B cell (primary cell): ENCODE measurements at regions not wholly inside any gene's neighbourhood (a gene's known extent, or its start where the extent isn't known, plus 50 kb on each side); places are given as distances from the start of the nearest gene placed in this dataset.

Experiments used
- ATAC-seq: fragments of 200-7000 bp; cut with Tn5 transposase; one replicate; pipeline ENCODE4 v1.10.0; 2021; ENCODE audit warnings: low read depth, mild to moderate bottlenecking, moderate number of reproducible peaks, moderate library complexity
- CTCF ChIA-PET: fragments of 350-600 bp; sonication (Branson Sonifier 250); formaldehyde crosslinking; loops from one replicate; lab custom pipeline; 2021; ENCODE audit warnings: antibody characterized with exemption, inconsistent platforms; lab: Charles Lee
- POLR2A ChIA-PET: fragments of 350-600 bp; sonication (Branson Sonifier 250); formaldehyde crosslinking; loops from one replicate; lab custom pipeline; 2021; ENCODE audit warnings: antibody characterized with exemption; lab: Charles Lee
- DNase-seq: peaks from one replicate; pipeline ENCODE4 v3.0.0; 2013
- H2AFZ ChIP-seq: 2 replicates; pipeline ENCODE4 v1.6.1; 2012; ENCODE audit warnings: mild to moderate bottlenecking, low read depth, low read length; ENCODE audit not compliant: insufficient read depth, poor library complexity, severe bottlenecking
- H3K27ac ChIP-seq, 2 donors: 1 replicate in 1 of 2; 2 replicates in 1 of 2; pipeline ENCODE4 v1.5.1; 2012 to 2013; ENCODE audit warnings: low read length in 2 of 2, mild to moderate bottlenecking in 2 of 2, moderate library complexity in 1 of 2
- H3K27me3 ChIP-seq, 4 experiments: fragments of 200-600 bp in 1 of 4; sonication (generic) in 1 of 4; replicated peaks in 1 of 4; 1 replicate in 2 of 4; 2 replicates in 2 of 4; pipeline versions ENCODE4 v1.6.1 to v1.7.0; 2013 to 2016; ENCODE audit warnings: low read length in 3 of 4, mild to moderate bottlenecking in 2 of 4, mixed read lengths in 1 of 4, moderate library complexity in 1 of 4; ENCODE audit not compliant: insufficient read depth in 4 of 4, control insufficient read depth in 3 of 4; ENCODE audit errors: control extremely low read depth in 1 of 4
- H3K36me3 ChIP-seq, 2 experiments: replicated peaks in 1 of 2; 1 replicate in 1 of 2; 2 replicates in 1 of 2; pipeline versions ENCODE4 v1.6.1 to v1.7.1; 2013; ENCODE audit warnings: low read length in 1 of 2; ENCODE audit not compliant: insufficient read depth in 2 of 2, control insufficient read depth in 1 of 2; ENCODE audit errors: control extremely low read depth in 1 of 2, extremely low read depth in 1 of 2
- H3K4me1 ChIP-seq, 2 donors: fragments of 200-600 bp in 1 of 2; sonication (generic) in 1 of 2; 1 replicate in 1 of 2; 2 replicates in 1 of 2; pipeline versions ENCODE4 v1.5.1 to v1.6.1; 2013 to 2017; ENCODE audit warnings: low read length in 2 of 2; ENCODE audit not compliant: control insufficient read depth in 2 of 2, insufficient read depth in 2 of 2
- H3K4me2 ChIP-seq: replicated peaks from 2 replicates; pipeline ENCODE3; 2012; ENCODE audit warnings: mild to moderate bottlenecking, low read depth, low read length; ENCODE audit not compliant: poor library complexity, severe bottlenecking
- H3K4me3 ChIP-seq, 5 experiments: fragments of 200-600 bp in 1 of 5; sonication (generic) in 1 of 5; 1 replicate in 3 of 5; 2 replicates in 2 of 5; pipeline versions ENCODE4 v1.5.1 to v1.7.0; 2011 to 2016; ENCODE audit warnings: low read length in 4 of 5, mild to moderate bottlenecking in 4 of 5, low read depth in 2 of 5, control low read depth in 1 of 5, moderate library complexity in 1 of 5; ENCODE audit not compliant: insufficient read depth in 1 of 5; ENCODE audit errors: control extremely low read depth in 1 of 5, extremely low read depth in 1 of 5
- H3K79me2 ChIP-seq: fragments of 200-600 bp; sonication (generic); one replicate; pipeline ENCODE4 v1.6.0; 2016; ENCODE audit warnings: low read length; ENCODE audit not compliant: control insufficient read depth, insufficient read depth
- H3K9ac ChIP-seq: fragments of 200-600 bp; sonication (generic); 2 replicates; pipeline ENCODE4 v1.6.1; 2017; ENCODE audit warnings: mild to moderate bottlenecking, low read length, moderate library complexity
- H3K9me3 ChIP-seq, 3 donors: one replicate each; pipeline versions ENCODE4 v1.6.1 to v1.7.1; 2013; ENCODE audit warnings: low read length in 2 of 3; ENCODE audit not compliant: control insufficient read depth in 2 of 3, insufficient read depth in 1 of 3; ENCODE audit errors: control extremely low read depth in 1 of 3
- H4K20me1 ChIP-seq: 2 replicates; pipeline ENCODE4 v1.6.0; 2012; ENCODE audit warnings: mild to moderate bottlenecking, low read length; ENCODE audit not compliant: insufficient read depth, control insufficient read depth, poor library complexity, severe bottlenecking
- H3K27ac Mint-ChIP-seq: one replicate; pipeline ENCODE4 v1.8.0; 2021; ENCODE audit warnings: mixed read lengths
- H3K27me3 Mint-ChIP-seq: one replicate; pipeline ENCODE4 v1.8.0; 2021; ENCODE audit warnings: mixed read lengths
- H3K4me1 Mint-ChIP-seq: one replicate; pipeline ENCODE4 v1.8.0; 2021; ENCODE audit warnings: mixed read lengths
- H3K4me3 Mint-ChIP-seq: one replicate; pipeline ENCODE4 v1.8.0; 2021; ENCODE audit warnings: mixed read lengths
- H3K9me3 Mint-ChIP-seq: one replicate; pipeline ENCODE4 v1.8.0; 2022; ENCODE audit warnings: mixed read lengths; ENCODE audit not compliant: insufficient read depth
- EZH2 ChIP-seq: IDR thresholded peaks from 2 replicates; pipeline ENCODE4 v1.6.1; 2012; ENCODE audit warnings: borderline replicate concordance, low read depth, mild to moderate bottlenecking, moderate library complexity, low read length; ENCODE audit not compliant: insufficient read depth, poor library complexity, severe bottlenecking
- WGBS: methylation state at CpG from one replicate; pipeline ENCODE4 v1.1.5; 2013; ENCODE audit warnings: missing lambda C conversion rate; ENCODE audit not compliant: insufficient coverage; 5-methylcytosine and 5-hydroxymethylcytosine counted together
- intact Hi-C: fragments of 100-400 bp; cut with micrococcal nuclease; formaldehyde crosslinking; loops from one replicate; pipeline ENCODE4 v1.10.0; 2022
- TF ChIP-seq, protein P1 (sequence below): fragments of 200-600 bp; IDR thresholded peaks from one replicate; pipeline ENCODE4 v1.8.0; 2022; ENCODE audit warnings: antibody characterized with exemption, mild to moderate bottlenecking

DNA sequence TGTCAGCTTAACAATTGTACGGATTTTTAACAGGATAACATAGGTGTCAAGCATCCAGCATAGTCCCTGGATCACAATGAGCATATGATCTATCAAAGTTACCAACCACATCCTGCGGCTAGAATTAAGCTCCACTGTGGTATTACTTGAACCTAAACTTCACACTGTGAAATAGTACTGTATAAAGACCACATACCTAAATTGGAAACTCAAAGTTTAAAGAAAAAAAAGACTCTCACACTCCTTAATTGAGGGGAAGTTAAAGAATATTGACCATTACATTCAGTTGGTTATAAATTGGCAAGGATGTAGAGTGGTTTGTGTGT is 133.0 kb upstream of the PZP start:
- no peaks in the 10 kb centered on the region for H3K4me1 Mint-ChIP-seq
- H3K79me2 ChIP-seq = no peaks in the 10 kb centered on the region
- no peak overlapping the region for H3K9ac ChIP-seq
- H4K20me1 ChIP-seq = no peaks in the 10 kb centered on the region
- WGBS = 100% methylated on average over 1 of the region's 2 CpGs
- DNase-seq (no peak), ATAC-seq (no peak)
- H3K4me1 ChIP-seq = no peaks in the 10 kb centered on the region
- no peak overlapping the region for H3K27ac Mint-ChIP-seq
- intact Hi-C loops = no loop called here
- no peak overlapping the region for H3K4me2 ChIP-seq
- peaks cover 0 to 6% (median 2%) of the 10 kb centered on the region in 3 donors for H3K9me3 ChIP-seq
- CTCF ChIA-PET = interaction anchor here (2.0 kb wide), 1 partner anchor 10 kb away, joined by 9 read pairs; no protein-coding TSS in a partner anchor
- no peaks in the 10 kb centered on the region for H3K27me3 ChIP-seq
- H3K4me3 ChIP-seq = no peak overlapping the region
- H3K27ac ChIP-seq = no peak overlapping the region
- H3K27me3 Mint-ChIP-seq = no peaks in the 10 kb centered on the region
- H2AFZ ChIP-seq = no peak overlapping the region
- peaks cover 4% of the 10 kb centered on the region for H3K9me3 Mint-ChIP-seq
- no peaks in the 10 kb centered on the region for H3K36me3 ChIP-seq
- no peak overlapping the region for H3K4me3 Mint-ChIP-seq
- TF ChIP-seq, protein P1, sequence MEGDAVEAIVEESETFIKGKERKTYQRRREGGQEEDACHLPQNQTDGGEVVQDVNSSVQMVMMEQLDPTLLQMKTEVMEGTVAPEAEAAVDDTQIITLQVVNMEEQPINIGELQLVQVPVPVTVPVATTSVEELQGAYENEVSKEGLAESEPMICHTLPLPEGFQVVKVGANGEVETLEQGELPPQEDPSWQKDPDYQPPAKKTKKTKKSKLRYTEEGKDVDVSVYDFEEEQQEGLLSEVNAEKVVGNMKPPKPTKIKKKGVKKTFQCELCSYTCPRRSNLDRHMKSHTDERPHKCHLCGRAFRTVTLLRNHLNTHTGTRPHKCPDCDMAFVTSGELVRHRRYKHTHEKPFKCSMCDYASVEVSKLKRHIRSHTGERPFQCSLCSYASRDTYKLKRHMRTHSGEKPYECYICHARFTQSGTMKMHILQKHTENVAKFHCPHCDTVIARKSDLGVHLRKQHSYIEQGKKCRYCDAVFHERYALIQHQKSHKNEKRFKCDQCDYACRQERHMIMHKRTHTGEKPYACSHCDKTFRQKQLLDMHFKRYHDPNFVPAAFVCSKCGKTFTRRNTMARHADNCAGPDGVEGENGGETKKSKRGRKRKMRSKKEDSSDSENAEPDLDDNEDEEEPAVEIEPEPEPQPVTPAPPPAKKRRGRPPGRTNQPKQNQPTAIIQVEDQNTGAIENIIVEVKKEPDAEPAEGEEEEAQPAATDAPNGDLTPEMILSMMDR = no peak
- no peak for TF ChIP-seq EZH2
- POLR2A ChIA-PET = no interaction called here

DNA sequence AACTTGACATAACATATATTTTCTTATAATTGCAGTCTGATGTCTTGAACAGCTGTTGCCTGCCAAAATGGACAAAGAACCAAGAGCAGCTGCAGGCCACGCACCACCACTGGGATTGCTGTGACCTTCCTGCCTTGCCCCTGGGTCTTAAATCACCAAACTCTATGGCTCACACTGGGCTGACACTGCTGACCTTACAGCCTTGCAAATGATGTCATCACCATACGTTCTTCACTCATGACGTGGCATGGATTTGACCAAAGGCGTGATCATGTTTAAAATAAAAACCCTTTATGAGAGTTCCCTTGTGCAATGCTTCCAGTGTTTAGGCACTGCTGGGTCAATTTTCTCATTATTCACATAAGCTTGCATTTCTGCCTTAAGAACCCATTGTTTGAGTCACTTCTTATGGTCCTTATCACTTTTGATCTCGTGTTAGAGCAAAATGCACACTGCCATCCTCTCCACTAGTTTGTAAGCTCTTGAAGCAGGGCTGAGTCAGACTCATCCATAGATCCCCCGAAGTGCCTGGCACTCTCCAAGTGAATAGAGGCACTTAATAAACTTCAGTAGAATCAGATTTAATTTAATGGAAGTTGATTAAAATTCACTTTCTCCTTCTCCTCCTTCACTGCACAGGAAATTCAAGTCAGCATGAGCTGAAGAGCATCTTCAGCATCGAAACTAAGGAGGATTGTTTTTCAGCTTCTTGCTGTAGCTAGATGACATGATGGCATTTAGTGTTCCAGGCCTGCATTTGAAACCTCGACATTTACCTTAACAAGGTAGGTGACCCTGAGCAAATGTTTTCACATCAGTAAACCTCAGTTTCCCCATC is 132.4 kb upstream of the PZP start:
- intact Hi-C loops = no loop called here
- Histone ChIP-seq H3K27ac (no peak overlapping the region), H3K79me2 (no peaks in the 10 kb centered on the region), H3K4me1 (no peaks in the 10 kb centered on the region), H3K9ac (no peak overlapping the region), H3K4me3 (no peak overlapping the region), H3K9me3 (peaks cover 0 to 12% (median 5%) of the 10 kb centered on the region in 3 donors), H2AFZ (no peak overlapping the region), H4K20me1 (no peaks in the 10 kb centered on the region), H3K36me3 (no peaks in the 10 kb centered on the region), H3K27me3 (no peaks in the 10 kb centered on the region), H3K4me2 (no peak overlapping the region)
- CTCF ChIA-PET = interaction anchor here (0.6 to 2.0 kb wide), 2 partner anchors 9 to 777 kb away, joined by 3 to 9 read pairs; no protein-coding TSS in a partner anchor
- Mint-ChIP-seq H3K4me1 (no peaks in the 10 kb centered on the region), H3K9me3 (peaks cover 5% of the 10 kb centered on the region), H3K27me3 (no peaks in the 10 kb centered on the region), H3K4me3 (no peak overlapping the region), H3K27ac (no peak overlapping the region)
- TF ChIP-seq, protein P1 = no peak
- no peak for TF ChIP-seq EZH2
- 93% methylated on average over 6 of the region's 8 CpGs for WGBS
- DNase-seq (no peak), ATAC-seq (no peak)
- POLR2A ChIA-PET = no interaction called here
